ENCODE measurements at regions not wholly inside any gene's neighbourhood (a gene's known extent, or its start where the extent isn't known, plus 50 kb on each side); places are given as distances from the start of the nearest gene placed in this dataset.
A peak's percentile ranks its signal among the peaks of the same experiment; 100 is the strongest.

GRCh38 chr21:18759751-18760161 lies 356.2 kb upstream of the TMPRSS15 start (continued):
- TF ChIP-seq HINFP (tag; conservative IDR thresholded peaks at IDR 0.05; ENCODE audit: low read depth) = no peak
- TF ChIP-seq LCOR (CRISPR knock-in tag; IDR thresholded peaks at IDR 0.05) = no peak
- TF ChIP-seq IFI16 (CRISPR knock-in tag; IDR thresholded peaks at IDR 0.05) = no peak
- peak; percentile 60; the same call in 1 of the 2 replicates for TF ChIP-seq GTF2E2 (tag; IDR thresholded peaks at IDR 0.05)
- TF ChIP-seq ATF4 (CRISPR knock-in tag; IDR thresholded peaks at IDR 0.05) = peak; percentile 51; the same call in 1 of the 2 replicates
- TF ChIP-seq BRD4 (IDR thresholded peaks at IDR 0.05) = peak; percentile 60; the same call in 1 of the 2 replicates
- TF ChIP-seq ZBTB9 (CRISPR knock-in tag; IDR thresholded peaks at IDR 0.05) = 0 out of 2 replicates have a peak, but pooled peaks have one; percentile 41
- TF ChIP-seq DEAF1 (CRISPR knock-in tag; IDR thresholded peaks at IDR 0.05) = no peak
- TF ChIP-seq CC2D1A (IDR thresholded peaks at IDR 0.05) = no peak
- TF ChIP-seq IRF9 (tag; IDR thresholded peaks at IDR 0.05) = no peak
- TF ChIP-seq DIDO1 (tag; IDR thresholded peaks at IDR 0.05; ENCODE audit: low read depth) = 0 out of 2 replicates have a peak, but pooled peaks have one; percentile 40
- TF ChIP-seq ZBTB34 (CRISPR knock-in tag; IDR thresholded peaks at IDR 0.05) = no peak
- TF ChIP-seq YY1 (IDR thresholded peaks at IDR 0.05; ENCODE audit: borderline replicate concordance in 1 of 3, control insufficient read depth in 1 of 3, extremely low read depth in 1 of 3, insufficient read depth in 3 of 3, insufficient read length in 1 of 3, insufficient replicate concordance in 2 of 3, low read depth in 1 of 3, low read length in 2 of 3) = peak; percentile 57 to 92 (median 74)
- no peak for TF ChIP-seq KDM2B (CRISPR knock-in tag; IDR thresholded peaks at IDR 0.05)
- no peak for TF ChIP-seq ZC3H8 (IDR thresholded peaks at IDR 0.05)
- TF ChIP-seq HMGXB4 (CRISPR knock-in tag; IDR thresholded peaks at IDR 0.05) = no peak
- peak; percentile 32; the same call in 1 of the 2 replicates for TF ChIP-seq EP400 (IDR thresholded peaks at IDR 0.05)
- TF ChIP-seq ZNF76 (CRISPR knock-in tag; IDR thresholded peaks at IDR 0.05; ENCODE audit: borderline replicate concordance) = no peak
- TF ChIP-seq ZNF282 (CRISPR knock-in tag; IDR thresholded peaks at IDR 0.05) = no peak

Measured in K562 (cell line).